Loucy (cell line): ENCODE measurements at regions not wholly inside any gene's neighbourhood (a gene's known extent, or its start where the extent isn't known, plus 50 kb on each side); places are given as distances from the start of the nearest gene placed in this dataset.

Experiments
- EZH2phosphoT487 ChIP-seq: fragments of 200-600 bp; IDR thresholded peaks from 2 replicates; pipeline ENCODE4 v1.6.1; 2018; ENCODE audit warnings: antibody characterized with exemption, mild to moderate bottlenecking, moderate library complexity, borderline replicate concordance
- TF ChIP-seq, protein P1 (sequence below): fragments of 200-600 bp; sonication (generic); conservative IDR thresholded peaks from 2 replicates; pipeline ENCODE4 v1.5.1; 2014; ENCODE audit warnings: mild to moderate bottlenecking, antibody characterized with exemption, low read length

DNA sequence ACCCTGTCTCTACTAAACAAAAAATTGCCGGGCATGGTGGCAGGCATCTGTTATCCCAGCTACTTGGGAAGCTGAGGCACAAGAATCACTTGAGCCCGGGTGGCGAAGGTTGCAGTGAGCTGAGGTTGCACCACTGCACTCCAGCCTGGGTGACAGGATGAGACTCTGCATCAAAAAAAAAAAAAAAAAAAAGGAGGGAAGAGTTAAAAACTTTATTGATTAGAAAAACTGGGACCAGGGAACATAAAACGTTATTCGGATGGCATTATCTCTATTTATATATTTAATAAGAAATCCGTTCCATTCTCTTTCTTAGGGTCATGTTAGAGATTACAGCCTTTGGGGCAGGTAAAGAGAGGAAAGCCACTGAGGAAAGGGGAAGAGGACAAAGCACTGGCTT lies 197.5 kb downstream of the BCR start:
- TF ChIP-seq, protein P1, sequence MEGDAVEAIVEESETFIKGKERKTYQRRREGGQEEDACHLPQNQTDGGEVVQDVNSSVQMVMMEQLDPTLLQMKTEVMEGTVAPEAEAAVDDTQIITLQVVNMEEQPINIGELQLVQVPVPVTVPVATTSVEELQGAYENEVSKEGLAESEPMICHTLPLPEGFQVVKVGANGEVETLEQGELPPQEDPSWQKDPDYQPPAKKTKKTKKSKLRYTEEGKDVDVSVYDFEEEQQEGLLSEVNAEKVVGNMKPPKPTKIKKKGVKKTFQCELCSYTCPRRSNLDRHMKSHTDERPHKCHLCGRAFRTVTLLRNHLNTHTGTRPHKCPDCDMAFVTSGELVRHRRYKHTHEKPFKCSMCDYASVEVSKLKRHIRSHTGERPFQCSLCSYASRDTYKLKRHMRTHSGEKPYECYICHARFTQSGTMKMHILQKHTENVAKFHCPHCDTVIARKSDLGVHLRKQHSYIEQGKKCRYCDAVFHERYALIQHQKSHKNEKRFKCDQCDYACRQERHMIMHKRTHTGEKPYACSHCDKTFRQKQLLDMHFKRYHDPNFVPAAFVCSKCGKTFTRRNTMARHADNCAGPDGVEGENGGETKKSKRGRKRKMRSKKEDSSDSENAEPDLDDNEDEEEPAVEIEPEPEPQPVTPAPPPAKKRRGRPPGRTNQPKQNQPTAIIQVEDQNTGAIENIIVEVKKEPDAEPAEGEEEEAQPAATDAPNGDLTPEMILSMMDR, result no peak
- TF ChIP-seq EZH2phosphoT487, result no peak
